22Rv1 (cell line): ENCODE measurements at regions not wholly inside any gene's neighbourhood (a gene's known extent, or its start where the extent isn't known, plus 50 kb on each side); places are given as distances from the start of the nearest gene placed in this dataset.

Experiments
- ZFX ChIP-seq: fragments of 450-650 bp; IDR thresholded peaks from 2 replicates; pipeline ENCODE4 v1.6.1; 2017; ENCODE audit warnings: antibody characterized with exemption, borderline replicate concordance
- TF ChIP-seq, protein P1 (sequence below): fragments of 450-650 bp; IDR thresholded peaks from 2 replicates; pipeline ENCODE4 v1.5.1; 2017; ENCODE audit warnings: mild to moderate bottlenecking

DNA sequence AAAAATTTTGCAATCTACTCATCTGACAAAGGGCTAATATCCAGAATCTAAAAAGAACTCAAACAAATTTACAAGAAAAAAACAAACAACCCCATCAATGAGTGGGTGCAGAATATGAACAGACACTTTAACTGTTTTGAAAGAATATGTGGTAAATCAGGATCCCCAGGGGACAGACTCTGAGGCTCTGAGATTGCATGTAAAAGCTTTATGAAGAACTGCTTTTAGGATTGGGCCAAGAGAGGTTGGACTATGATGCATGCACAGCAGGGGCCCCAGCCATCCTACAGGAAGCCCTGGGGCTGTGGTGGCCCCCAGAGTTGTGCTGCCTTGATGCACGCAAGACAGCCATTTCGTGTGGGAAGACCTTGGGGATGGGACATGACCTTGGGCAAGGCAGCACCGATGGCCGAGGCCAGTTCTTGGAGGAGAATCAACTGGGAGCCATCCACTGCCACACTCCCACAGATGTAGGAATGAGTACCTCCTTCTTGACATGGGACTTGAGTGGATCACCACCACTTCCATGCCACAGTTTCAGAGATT, 298.1 kb upstream of the THBS1 start:
- TF ChIP-seq, protein P1, sequence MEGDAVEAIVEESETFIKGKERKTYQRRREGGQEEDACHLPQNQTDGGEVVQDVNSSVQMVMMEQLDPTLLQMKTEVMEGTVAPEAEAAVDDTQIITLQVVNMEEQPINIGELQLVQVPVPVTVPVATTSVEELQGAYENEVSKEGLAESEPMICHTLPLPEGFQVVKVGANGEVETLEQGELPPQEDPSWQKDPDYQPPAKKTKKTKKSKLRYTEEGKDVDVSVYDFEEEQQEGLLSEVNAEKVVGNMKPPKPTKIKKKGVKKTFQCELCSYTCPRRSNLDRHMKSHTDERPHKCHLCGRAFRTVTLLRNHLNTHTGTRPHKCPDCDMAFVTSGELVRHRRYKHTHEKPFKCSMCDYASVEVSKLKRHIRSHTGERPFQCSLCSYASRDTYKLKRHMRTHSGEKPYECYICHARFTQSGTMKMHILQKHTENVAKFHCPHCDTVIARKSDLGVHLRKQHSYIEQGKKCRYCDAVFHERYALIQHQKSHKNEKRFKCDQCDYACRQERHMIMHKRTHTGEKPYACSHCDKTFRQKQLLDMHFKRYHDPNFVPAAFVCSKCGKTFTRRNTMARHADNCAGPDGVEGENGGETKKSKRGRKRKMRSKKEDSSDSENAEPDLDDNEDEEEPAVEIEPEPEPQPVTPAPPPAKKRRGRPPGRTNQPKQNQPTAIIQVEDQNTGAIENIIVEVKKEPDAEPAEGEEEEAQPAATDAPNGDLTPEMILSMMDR: no peak
- no peak for TF ChIP-seq ZFX
